Breast epithelium (tissue), 4 donors: ENCODE measurements at regions not wholly inside any gene's neighbourhood (a gene's known extent, or its start where the extent isn't known, plus 50 kb on each side); places are given as distances from the start of the nearest gene placed in this dataset.

ENCODE experiments used
- DNase-seq, 2 donors: peaks; one replicate each; pipeline ENCODE4 v3.0.0-alpha.2; 2019; ENCODE audit warnings: low spot score in 2 of 2
- H3K27ac ChIP-seq, 2 donors: fragments of 200-600 bp; sonication (generic) in 1 of 2; one replicate each; pipeline ENCODE4 v1.5.1; 2016 to 2019; ENCODE audit warnings: mild to moderate bottlenecking in 1 of 2
- H3K27me3 ChIP-seq, 2 donors: fragments of 200-600 bp; sonication (generic) in 1 of 2; one replicate each; pipeline versions ENCODE4 v1.5.1 to v1.6.0; 2017 to 2019; ENCODE audit warnings: control low read depth in 1 of 2, mild to moderate bottlenecking in 1 of 2
- H3K36me3 ChIP-seq: fragments of 200-600 bp; one replicate; pipeline ENCODE4 v1.5.1; 2019
- H3K4me1 ChIP-seq, 2 donors: fragments of 200-600 bp; sonication (generic); one replicate each; pipeline ENCODE4 v1.5.1; 2016 to 2019; ENCODE audit warnings: control low read depth in 1 of 2
- H3K4me3 ChIP-seq, 3 donors: fragments of 200-600 bp; sonication (generic); 1 replicate in 2 of 3; 2 replicates in 1 of 3; pipeline ENCODE4 v1.5.1; 2016 to 2019; ENCODE audit warnings: mild to moderate bottlenecking in 3 of 3, moderate library complexity in 2 of 3
- H3K9me3 ChIP-seq, 2 donors: fragments of 200-600 bp; sonication (generic) in 1 of 2; one replicate each; pipeline ENCODE4 v1.5.1; 2016 to 2019; ENCODE audit warnings: control low read depth in 1 of 2
- CTCF ChIP-seq, 3 donors: fragments of 450-650 bp; IDR thresholded peaks; one replicate each; pipeline ENCODE4 v1.5.1; 2016 to 2017; ENCODE audit warnings: antibody characterized with exemption in 3 of 3, mild to moderate bottlenecking in 3 of 3, moderate library complexity in 3 of 3
- POLR2A ChIP-seq: fragments of 450-650 bp; IDR thresholded peaks from one replicate; pipeline ENCODE4 v1.6.1; 2016; ENCODE audit warnings: antibody characterized with exemption, mild to moderate bottlenecking, moderate library complexity
- POLR2AphosphoS5 ChIP-seq, 3 donors: sonication (generic); formaldehyde crosslinking; IDR thresholded peaks; one replicate each; pipeline ENCODE4 v1.6.1; 2017; ENCODE audit warnings: antibody characterized with exemption in 3 of 3
- intact Hi-C: fragments of 100-400 bp; cut with DNase I; formaldehyde crosslinking; loops from one replicate; pipeline ENCODE4 v1.15.1; 2023; ENCODE audit warnings: low total_unique reads

GRCh38 chr22:34917239-34917638, 148.7 kb upstream of the ISX start:
- Histone ChIP-seq H3K9me3 (no peaks in the 10 kb centered on the region), H3K27me3 (peaks cover 0 to 10% of the 10 kb centered on the region in 2 donors), H3K4me3 (no peak overlapping the region), H3K4me1 (no peaks in the 10 kb centered on the region), H3K36me3 (no peaks in the 10 kb centered on the region), H3K27ac (no peak overlapping the region)
- TF ChIP-seq POLR2A, result no peak
- no peak for TF ChIP-seq POLR2AphosphoS5 (IDR thresholded peaks at IDR 0.05)
- TF ChIP-seq CTCF (IDR thresholded peaks at IDR 0.05), result no peak
- DNase-seq, result no peak
- intact Hi-C loops, result no loop called here

GRCh38 chr22:34931026-34931425, 134.9 kb upstream of the ISX start:
- DNase-seq, result no peak
- Histone ChIP-seq H3K36me3 (no peaks in the 10 kb centered on the region), H3K4me1 (no peaks in the 10 kb centered on the region), H3K27me3 (peaks cover 0 to 4% of the 10 kb centered on the region in 2 donors), H3K9me3 (no peaks in the 10 kb centered on the region), H3K4me3 (no peak overlapping the region), H3K27ac (no peak overlapping the region)
- intact Hi-C loops, result no loop called here
- no peak for TF ChIP-seq CTCF (IDR thresholded peaks at IDR 0.05)
- TF ChIP-seq POLR2AphosphoS5 (IDR thresholded peaks at IDR 0.05), result no peak
- no peak for TF ChIP-seq POLR2A

- Histone ChIP-seq H3K4me1 (no peaks in the 10 kb centered on the region), H3K27ac (no peak overlapping the region), H3K9me3 (peaks cover under 1 to 5% of the 10 kb centered on the region in 2 donors), H3K27me3 (peaks cover 0 to 4% of the 10 kb centered on the region in 2 donors), H3K4me3 (no peak overlapping the region), H3K36me3 (no peaks in the 10 kb centered on the region)
- no peak for TF ChIP-seq POLR2AphosphoS5 (IDR thresholded peaks at IDR 0.05)
- TF ChIP-seq CTCF (IDR thresholded peaks at IDR 0.05), result no peak
- no peak for TF ChIP-seq POLR2A
- intact Hi-C loops, result no loop called here
- DNase-seq, result no peak
These were observed 131.7 kb upstream of the ISX start for GRCh38 chr22:34934261-34934660.

- no peak for DNase-seq
- H3K4me3 ChIP-seq, result no peak overlapping the region
- peaks cover 0 to 23% of the 10 kb centered on the region in 2 donors for H3K9me3 ChIP-seq
- intact Hi-C loops, result no loop called here
- no peak overlapping the region for H3K27ac ChIP-seq
- no peaks in the 10 kb centered on the region for H3K4me1 ChIP-seq
- TF ChIP-seq CTCF (IDR thresholded peaks at IDR 0.05) (no peak), POLR2A (no peak), POLR2AphosphoS5 (IDR thresholded peaks at IDR 0.05) (no peak)
- no peaks in the 10 kb centered on the region for H3K36me3 ChIP-seq
- no peaks in the 10 kb centered on the region for H3K27me3 ChIP-seq
These were observed 122.1 kb upstream of the ISX start for GRCh38 chr22:34943830-34944229.

GRCh38 chr22:34946339-34946985, 119.5 kb upstream of the ISX start:
- peaks cover 0 to 4% of the 10 kb centered on the region in 2 donors for H3K27me3 ChIP-seq
- no peaks in the 10 kb centered on the region for H3K4me1 ChIP-seq
- H3K4me3 ChIP-seq, result no peak overlapping the region
- H3K27ac ChIP-seq, result no peak overlapping the region
- H3K36me3 ChIP-seq, result no peaks in the 10 kb centered on the region
- peaks cover 0 to under 1% of the 10 kb centered on the region in 2 donors for H3K9me3 ChIP-seq
- no peak for TF ChIP-seq POLR2A
- TF ChIP-seq POLR2AphosphoS5 (IDR thresholded peaks at IDR 0.05), result no peak
- no peak for TF ChIP-seq CTCF (IDR thresholded peaks at IDR 0.05)
- intact Hi-C loops, result no loop called here
- no peak for DNase-seq
